WTC11 (cell line): ENCODE measurements at regions not wholly inside any gene's neighbourhood (a gene's known extent, or its start where the extent isn't known, plus 50 kb on each side); places are given as distances from the start of the nearest gene placed in this dataset.

Experiments
- ATAC-seq: fragments of 200-7000 bp; cut with Tn5 transposase; 2 replicates; pipeline ENCODE4 v1.10.0; 2021; ENCODE audit warnings: mild to moderate bottlenecking, moderate library complexity
- CTCF ChIA-PET: fragments of 300-600 bp; sonication (Branson Sonifier 250); formaldehyde crosslinking; loops from one replicate; lab custom pipeline; 2021; ENCODE audit warnings: antibody characterized with exemption; lab: Charles Lee
- POLR2A ChIA-PET: fragments of 350-600 bp; sonication (Branson Sonifier 250); formaldehyde crosslinking; loops from one replicate; lab custom pipeline; 2021; ENCODE audit warnings: antibody characterized with exemption; lab: Charles Lee
- DNase-seq: peaks from one replicate; pipeline ENCODE4 v3.0.0; 2021; ENCODE audit warnings: low spot score
- H3K27ac Mint-ChIP-seq: 2 replicates; pipeline ENCODE4 v1.8.0; 2021; ENCODE audit warnings: mixed read lengths
- H3K27me3 Mint-ChIP-seq: 2 replicates; pipeline ENCODE4 v1.8.0; 2021; ENCODE audit warnings: low read depth, mild to moderate bottlenecking, moderate library complexity, mixed read lengths
- H3K36me3 Mint-ChIP-seq: 2 replicates; pipeline ENCODE4 v1.8.0; 2021; ENCODE audit warnings: mixed read lengths
- H3K4me1 Mint-ChIP-seq: 2 replicates; pipeline ENCODE4 v1.8.0; 2022; ENCODE audit warnings: mixed read lengths
- H3K4me3 Mint-ChIP-seq: 2 replicates; pipeline ENCODE4 v1.8.0; 2021; ENCODE audit warnings: mild to moderate bottlenecking, moderate library complexity, mixed read lengths
- H3K9me3 Mint-ChIP-seq: 2 replicates; pipeline ENCODE4 v1.8.0; 2021; ENCODE audit warnings: mixed read lengths
- AFF4 ChIP-seq: sonication (generic); formaldehyde crosslinking; IDR thresholded peaks from 2 replicates; pipeline ENCODE4 v1.8.1; 2023; ENCODE audit warnings: mild to moderate bottlenecking, missing genetic modification reagents, borderline replicate concordance
- CTCF ChIP-seq: fragments of 200-600 bp; IDR thresholded peaks from 2 replicates; pipeline ENCODE4 v1.8.0; 2022; ENCODE audit warnings: antibody characterized with exemption
- HMGXB4 ChIP-seq: sonication (generic); formaldehyde crosslinking; IDR thresholded peaks from 2 replicates; pipeline ENCODE4 v1.8.1; 2023; ENCODE audit warnings: mild to moderate bottlenecking, moderate library complexity, missing genetic modification reagents
- IRF2 ChIP-seq: sonication (generic); formaldehyde crosslinking; IDR thresholded peaks from 2 replicates; pipeline ENCODE4 v1.8.0; 2022; ENCODE audit warnings: low read depth, missing genetic modification reagents, borderline replicate concordance
- NFATC4 ChIP-seq: fragments of 250-450 bp; sonication (Bioruptor Pico); IDR thresholded peaks from 2 replicates; pipeline ENCODE4 v1.9.0; 2021; ENCODE audit warnings: mild to moderate bottlenecking
- NR1H2 ChIP-seq: sonication (generic); formaldehyde crosslinking; IDR thresholded peaks from 2 replicates; pipeline ENCODE4 v1.9.0; 2021; ENCODE audit warnings: mild to moderate bottlenecking, moderate library complexity, missing genetic modification reagents
- NR3C1 ChIP-seq: sonication (generic); formaldehyde crosslinking; conservative IDR thresholded peaks from 2 replicates; pipeline ENCODE4 v1.8.1; 2023; ENCODE audit warnings: low read depth, mild to moderate bottlenecking, missing genetic modification reagents
- SOX15 ChIP-seq: fragments of 250-450 bp; sonication (Bioruptor Pico); IDR thresholded peaks from 2 replicates; pipeline ENCODE4 v1.9.0; 2021; ENCODE audit warnings: mild to moderate bottlenecking
- TP53 ChIP-seq: sonication (generic); formaldehyde crosslinking; IDR thresholded peaks from 2 replicates; pipeline ENCODE4 v1.8.1; 2023; ENCODE audit warnings: mild to moderate bottlenecking, missing genetic modification reagents
- ZNF423 ChIP-seq: fragments of 250-450 bp; sonication (Bioruptor Pico); IDR thresholded peaks from 2 replicates; pipeline ENCODE4 v2.1.2; 2022; ENCODE audit warnings: mild to moderate bottlenecking, moderate library complexity
- TF ChIP-seq, protein P1 (sequence below): fragments of 250-450 bp; sonication (Bioruptor Pico); IDR thresholded peaks from 2 replicates; pipeline ENCODE4 v1.9.0; 2021; ENCODE audit warnings: mild to moderate bottlenecking
- TF ChIP-seq, protein P2 (sequence below): sonication (generic); formaldehyde crosslinking; IDR thresholded peaks from 2 replicates; pipeline ENCODE4 v1.8.1; 2022; ENCODE audit warnings: mild to moderate bottlenecking, moderate library complexity, missing genetic modification reagents
- TF ChIP-seq, protein P3 (sequence below): sonication (generic); formaldehyde crosslinking; IDR thresholded peaks from 2 replicates; pipeline ENCODE4 v1.8.0; 2022; ENCODE audit warnings: missing genetic modification reagents
- TF ChIP-seq, protein P4 (sequence below): sonication (generic); formaldehyde crosslinking; IDR thresholded peaks from 2 replicates; pipeline ENCODE4 v1.8.1; 2022; ENCODE audit warnings: low read depth, mild to moderate bottlenecking, moderate library complexity, missing genetic modification reagents, borderline replicate concordance
- TF ChIP-seq, protein P5 (sequence below): sonication (generic); formaldehyde crosslinking; conservative IDR thresholded peaks from 2 replicates; pipeline ENCODE4 v1.8.1; 2023; ENCODE audit warnings: mild to moderate bottlenecking, low read depth, missing genetic modification reagents, moderate library complexity

GRCh38 chr10:16381083-16381482 is 55.7 kb upstream of the PTER start:
- POLR2A ChIA-PET: no interaction called here
- H3K4me1 Mint-ChIP-seq: peaks cover 23% of the 10 kb centered on the region
- CTCF ChIA-PET: no interaction called here
- no peaks in the 10 kb centered on the region for H3K27me3 Mint-ChIP-seq
- no peaks in the 10 kb centered on the region for H3K36me3 Mint-ChIP-seq
- H3K27ac Mint-ChIP-seq: no peak overlapping the region
- TF ChIP-seq, protein P1, sequence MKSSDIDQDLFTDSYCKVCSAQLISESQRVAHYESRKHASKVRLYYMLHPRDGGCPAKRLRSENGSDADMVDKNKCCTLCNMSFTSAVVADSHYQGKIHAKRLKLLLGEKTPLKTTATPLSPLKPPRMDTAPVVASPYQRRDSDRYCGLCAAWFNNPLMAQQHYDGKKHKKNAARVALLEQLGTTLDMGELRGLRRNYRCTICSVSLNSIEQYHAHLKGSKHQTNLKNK: no peak
- no peak for TF ChIP-seq IRF2 (CRISPR knock-in tag)
- no peak for DNase-seq
- no peaks in the 10 kb centered on the region for H3K9me3 Mint-ChIP-seq
- no peak overlapping the region for H3K4me3 Mint-ChIP-seq
- ATAC-seq: no peak

GRCh38 chr10:16384021-16384420 is 52.8 kb upstream of the PTER start:
- ATAC-seq (no peak), DNase-seq (no peak)
- Mint-ChIP-seq H3K36me3 (no peaks in the 10 kb centered on the region), H3K9me3 (no peaks in the 10 kb centered on the region), H3K4me1 (peaks cover 44% of the 10 kb centered on the region), H3K27ac (0 out of 2 replicates have a peak overlapping the region, but pooled peaks have one; percentile 12), H3K27me3 (no peaks in the 10 kb centered on the region), H3K4me3 (no peak overlapping the region)
- TF ChIP-seq NR1H2 (CRISPR knock-in tag) (no peak), ZNF423 (no peak), SOX15 (CRISPR knock-in tag) (no peak)
- TF ChIP-seq, protein P2, sequence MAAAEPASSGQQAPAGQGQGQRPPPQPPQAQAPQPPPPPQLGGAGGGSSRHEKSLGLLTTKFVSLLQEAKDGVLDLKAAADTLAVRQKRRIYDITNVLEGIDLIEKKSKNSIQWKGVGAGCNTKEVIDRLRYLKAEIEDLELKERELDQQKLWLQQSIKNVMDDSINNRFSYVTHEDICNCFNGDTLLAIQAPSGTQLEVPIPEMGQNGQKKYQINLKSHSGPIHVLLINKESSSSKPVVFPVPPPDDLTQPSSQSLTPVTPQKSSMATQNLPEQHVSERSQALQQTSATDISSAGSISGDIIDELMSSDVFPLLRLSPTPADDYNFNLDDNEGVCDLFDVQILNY: no peak
- TF ChIP-seq, protein P3, sequence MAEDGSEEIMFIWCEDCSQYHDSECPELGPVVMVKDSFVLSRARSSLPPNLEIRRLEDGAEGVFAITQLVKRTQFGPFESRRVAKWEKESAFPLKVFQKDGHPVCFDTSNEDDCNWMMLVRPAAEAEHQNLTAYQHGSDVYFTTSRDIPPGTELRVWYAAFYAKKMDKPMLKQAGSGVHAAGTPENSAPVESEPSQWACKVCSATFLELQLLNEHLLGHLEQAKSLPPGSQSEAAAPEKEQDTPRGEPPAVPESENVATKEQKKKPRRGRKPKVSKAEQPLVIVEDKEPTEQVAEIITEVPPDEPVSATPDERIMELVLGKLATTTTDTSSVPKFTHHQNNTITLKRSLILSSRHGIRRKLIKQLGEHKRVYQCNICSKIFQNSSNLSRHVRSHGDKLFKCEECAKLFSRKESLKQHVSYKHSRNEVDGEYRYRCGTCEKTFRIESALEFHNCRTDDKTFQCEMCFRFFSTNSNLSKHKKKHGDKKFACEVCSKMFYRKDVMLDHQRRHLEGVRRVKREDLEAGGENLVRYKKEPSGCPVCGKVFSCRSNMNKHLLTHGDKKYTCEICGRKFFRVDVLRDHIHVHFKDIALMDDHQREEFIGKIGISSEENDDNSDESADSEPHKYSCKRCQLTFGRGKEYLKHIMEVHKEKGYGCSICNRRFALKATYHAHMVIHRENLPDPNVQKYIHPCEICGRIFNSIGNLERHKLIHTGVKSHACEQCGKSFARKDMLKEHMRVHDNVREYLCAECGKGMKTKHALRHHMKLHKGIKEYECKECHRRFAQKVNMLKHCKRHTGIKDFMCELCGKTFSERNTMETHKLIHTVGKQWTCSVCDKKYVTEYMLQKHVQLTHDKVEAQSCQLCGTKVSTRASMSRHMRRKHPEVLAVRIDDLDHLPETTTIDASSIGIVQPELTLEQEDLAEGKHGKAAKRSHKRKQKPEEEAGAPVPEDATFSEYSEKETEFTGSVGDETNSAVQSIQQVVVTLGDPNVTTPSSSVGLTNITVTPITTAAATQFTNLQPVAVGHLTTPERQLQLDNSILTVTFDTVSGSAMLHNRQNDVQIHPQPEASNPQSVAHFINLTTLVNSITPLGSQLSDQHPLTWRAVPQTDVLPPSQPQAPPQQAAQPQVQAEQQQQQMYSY: no peak
- TF ChIP-seq, protein P4, sequence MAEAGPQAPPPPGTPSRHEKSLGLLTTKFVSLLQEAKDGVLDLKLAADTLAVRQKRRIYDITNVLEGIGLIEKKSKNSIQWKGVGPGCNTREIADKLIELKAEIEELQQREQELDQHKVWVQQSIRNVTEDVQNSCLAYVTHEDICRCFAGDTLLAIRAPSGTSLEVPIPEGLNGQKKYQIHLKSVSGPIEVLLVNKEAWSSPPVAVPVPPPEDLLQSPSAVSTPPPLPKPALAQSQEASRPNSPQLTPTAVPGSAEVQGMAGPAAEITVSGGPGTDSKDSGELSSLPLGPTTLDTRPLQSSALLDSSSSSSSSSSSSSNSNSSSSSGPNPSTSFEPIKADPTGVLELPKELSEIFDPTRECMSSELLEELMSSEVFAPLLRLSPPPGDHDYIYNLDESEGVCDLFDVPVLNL (CRISPR knock-in tag): no peak
- ChIA-PET POLR2A (interaction anchor here (0.6 kb wide), 1 partner anchor 12 kb away, joined by 3 read pairs; no protein-coding TSS in a partner anchor), CTCF (no interaction called here)

- ATAC-seq: peak; percentile 88
- Mint-ChIP-seq H3K4me1 (peaks cover 44% of the 10 kb centered on the region), H3K4me3 (peak overlapping the region; percentile 37), H3K36me3 (no peaks in the 10 kb centered on the region), H3K27me3 (no peaks in the 10 kb centered on the region), H3K27ac (peak overlapping the region; percentile 94), H3K9me3 (no peaks in the 10 kb centered on the region)
- peak; percentile 40 for DNase-seq
- POLR2A ChIA-PET: interaction anchor here (0.6 to 0.7 kb wide), 2 partner anchors 27 to 150 kb away, joined by 3 read pairs; no protein-coding TSS in a partner anchor
- CTCF ChIA-PET: interaction anchor here (0.7 kb wide), 1 partner anchor 124 kb away, joined by 5 read pairs; no protein-coding TSS in a partner anchor
- no peak for TF ChIP-seq TP53 (CRISPR knock-in tag)
- TF ChIP-seq, protein P5, sequence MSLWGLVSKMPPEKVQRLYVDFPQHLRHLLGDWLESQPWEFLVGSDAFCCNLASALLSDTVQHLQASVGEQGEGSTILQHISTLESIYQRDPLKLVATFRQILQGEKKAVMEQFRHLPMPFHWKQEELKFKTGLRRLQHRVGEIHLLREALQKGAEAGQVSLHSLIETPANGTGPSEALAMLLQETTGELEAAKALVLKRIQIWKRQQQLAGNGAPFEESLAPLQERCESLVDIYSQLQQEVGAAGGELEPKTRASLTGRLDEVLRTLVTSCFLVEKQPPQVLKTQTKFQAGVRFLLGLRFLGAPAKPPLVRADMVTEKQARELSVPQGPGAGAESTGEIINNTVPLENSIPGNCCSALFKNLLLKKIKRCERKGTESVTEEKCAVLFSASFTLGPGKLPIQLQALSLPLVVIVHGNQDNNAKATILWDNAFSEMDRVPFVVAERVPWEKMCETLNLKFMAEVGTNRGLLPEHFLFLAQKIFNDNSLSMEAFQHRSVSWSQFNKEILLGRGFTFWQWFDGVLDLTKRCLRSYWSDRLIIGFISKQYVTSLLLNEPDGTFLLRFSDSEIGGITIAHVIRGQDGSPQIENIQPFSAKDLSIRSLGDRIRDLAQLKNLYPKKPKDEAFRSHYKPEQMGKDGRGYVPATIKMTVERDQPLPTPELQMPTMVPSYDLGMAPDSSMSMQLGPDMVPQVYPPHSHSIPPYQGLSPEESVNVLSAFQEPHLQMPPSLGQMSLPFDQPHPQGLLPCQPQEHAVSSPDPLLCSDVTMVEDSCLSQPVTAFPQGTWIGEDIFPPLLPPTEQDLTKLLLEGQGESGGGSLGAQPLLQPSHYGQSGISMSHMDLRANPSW (CRISPR knock-in tag): no peak
- TF ChIP-seq NR3C1 (CRISPR knock-in tag): no peak
- no peak for TF ChIP-seq NFATC4 (CRISPR knock-in tag)
- no peak for TF ChIP-seq HMGXB4 (CRISPR knock-in tag)
- no peak for TF ChIP-seq CTCF
- no peak for TF ChIP-seq AFF4 (CRISPR knock-in tag)
Measured at GRCh38 chr10:16386855-16387254, 50.0 kb upstream of the PTER start.
